Activated CD4-positive, alpha-beta T cell treated with anti-CD3 and anti-CD28 coated beads, Interleukin-2, amount 10 ng/mL, durations not matched to agents 7 days and 5 days (primary cell): ENCODE measurements at regions not wholly inside any gene's neighbourhood (a gene's known extent, or its start where the extent isn't known, plus 50 kb on each side); places are given as distances from the start of the nearest gene placed in this dataset.

Experiments used
- CTCF ChIA-PET: fragments of 350-600 bp; sonication (Branson Sonifier 250); formaldehyde crosslinking; loops from one replicate; lab custom pipeline; 2021; ENCODE audit warnings: antibody characterized with exemption; lab: Charles Lee
- POLR2A ChIA-PET: fragments of 350-600 bp; sonication (Branson Sonifier 250); formaldehyde crosslinking; loops from one replicate; lab custom pipeline; 2021; ENCODE audit warnings: antibody characterized with exemption; lab: Charles Lee
- DNase-seq: peaks from one replicate; pipeline ENCODE4 v3.0.0-alpha.2; 2020
- H3K27ac Mint-ChIP-seq: one replicate; pipeline ENCODE4 v1.8.0; 2021; ENCODE audit warnings: mild to moderate bottlenecking, moderate library complexity, mixed read lengths
- H3K27me3 Mint-ChIP-seq: one replicate; pipeline ENCODE4 v1.8.0; 2021; ENCODE audit warnings: mixed read lengths
- H3K36me3 Mint-ChIP-seq: one replicate; pipeline ENCODE4 v1.8.0; 2021; ENCODE audit warnings: low read depth, mixed read lengths
- H3K4me1 Mint-ChIP-seq: one replicate; pipeline ENCODE4 v1.8.0; 2021; ENCODE audit warnings: mixed read lengths
- H3K4me3 Mint-ChIP-seq: one replicate; pipeline ENCODE4 v1.8.0; 2021; ENCODE audit warnings: mild to moderate bottlenecking, moderate library complexity, mixed read lengths
- H3K9me3 Mint-ChIP-seq: one replicate; pipeline ENCODE4 v1.8.0; 2021; ENCODE audit warnings: mixed read lengths

DNA sequence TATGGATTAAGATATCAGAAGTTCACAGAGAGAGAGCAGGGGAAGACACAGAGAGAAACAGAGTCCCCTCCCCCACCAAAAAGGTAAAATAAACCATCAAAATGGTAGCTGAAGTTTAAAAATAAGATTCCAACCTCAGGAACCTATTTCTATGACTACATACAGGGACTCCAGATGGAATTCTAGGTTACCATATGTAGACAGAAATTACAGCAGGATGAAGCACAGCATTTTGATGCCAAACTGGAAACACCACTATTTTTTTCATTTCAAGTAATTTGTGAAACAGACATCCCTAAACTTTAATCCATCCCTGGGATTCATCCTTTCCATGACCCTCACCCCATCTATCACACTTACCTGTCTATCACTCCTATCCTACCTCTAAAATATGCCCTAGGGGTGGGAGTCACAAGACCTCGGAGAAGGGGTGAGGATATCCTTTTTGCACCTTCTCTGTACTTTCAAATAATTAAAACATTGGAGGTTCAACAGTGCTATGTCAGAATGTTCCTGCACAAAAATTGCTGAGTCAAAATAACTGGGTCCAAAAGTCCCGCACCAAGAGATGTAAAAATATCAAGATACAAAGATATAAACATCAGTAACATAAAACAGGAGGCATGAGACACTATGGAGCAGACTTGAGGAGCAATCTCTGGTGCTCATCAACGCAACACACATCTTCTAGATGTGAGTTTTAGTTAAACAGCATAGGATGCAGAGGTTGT is 344.5 kb upstream of the RASGEF1B start:
- Mint-ChIP-seq H3K36me3 (no peaks in the 10 kb centered on the region), H3K9me3 (no peaks in the 10 kb centered on the region), H3K27ac (no peak overlapping the region), H3K4me3 (no peak overlapping the region), H3K4me1 (no peaks in the 10 kb centered on the region), H3K27me3 (peaks cover 8% of the 10 kb centered on the region)
- POLR2A ChIA-PET: no interaction called here
- no peak for DNase-seq
- CTCF ChIA-PET: no interaction called here

DNA sequence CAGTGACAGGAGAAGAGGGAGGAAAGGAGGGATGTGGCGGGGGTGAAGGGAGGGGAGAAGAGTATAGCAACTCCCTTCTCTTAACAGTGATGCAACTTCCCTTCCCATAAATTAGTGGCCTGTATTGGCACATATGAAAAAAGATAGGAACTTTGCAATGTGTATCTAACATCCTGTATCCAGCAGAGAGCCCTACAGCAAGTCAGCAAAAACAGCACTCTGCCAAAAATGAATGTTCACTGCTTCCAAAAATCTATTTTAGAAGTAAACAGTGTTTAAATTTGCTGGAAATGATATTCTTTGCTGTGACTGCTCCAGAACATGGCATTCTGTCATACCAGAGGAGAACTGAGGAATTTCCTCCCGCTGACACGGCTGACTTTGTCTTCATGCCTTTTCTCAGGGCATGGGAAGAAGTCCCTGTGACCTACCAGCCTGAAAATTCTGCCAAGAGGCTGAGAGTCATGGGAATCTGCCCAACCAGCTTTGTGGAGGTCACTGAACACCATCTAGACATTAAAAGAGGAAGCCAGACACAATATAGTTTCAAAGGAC is 343.4 kb upstream of the RASGEF1B start:
- Mint-ChIP-seq H3K9me3 (no peaks in the 10 kb centered on the region), H3K4me1 (no peaks in the 10 kb centered on the region), H3K27ac (no peak overlapping the region), H3K27me3 (peaks cover 5% of the 10 kb centered on the region), H3K36me3 (no peaks in the 10 kb centered on the region), H3K4me3 (no peak overlapping the region)
- no peak for DNase-seq
- CTCF ChIA-PET: no interaction called here
- POLR2A ChIA-PET: no interaction called here

DNA sequence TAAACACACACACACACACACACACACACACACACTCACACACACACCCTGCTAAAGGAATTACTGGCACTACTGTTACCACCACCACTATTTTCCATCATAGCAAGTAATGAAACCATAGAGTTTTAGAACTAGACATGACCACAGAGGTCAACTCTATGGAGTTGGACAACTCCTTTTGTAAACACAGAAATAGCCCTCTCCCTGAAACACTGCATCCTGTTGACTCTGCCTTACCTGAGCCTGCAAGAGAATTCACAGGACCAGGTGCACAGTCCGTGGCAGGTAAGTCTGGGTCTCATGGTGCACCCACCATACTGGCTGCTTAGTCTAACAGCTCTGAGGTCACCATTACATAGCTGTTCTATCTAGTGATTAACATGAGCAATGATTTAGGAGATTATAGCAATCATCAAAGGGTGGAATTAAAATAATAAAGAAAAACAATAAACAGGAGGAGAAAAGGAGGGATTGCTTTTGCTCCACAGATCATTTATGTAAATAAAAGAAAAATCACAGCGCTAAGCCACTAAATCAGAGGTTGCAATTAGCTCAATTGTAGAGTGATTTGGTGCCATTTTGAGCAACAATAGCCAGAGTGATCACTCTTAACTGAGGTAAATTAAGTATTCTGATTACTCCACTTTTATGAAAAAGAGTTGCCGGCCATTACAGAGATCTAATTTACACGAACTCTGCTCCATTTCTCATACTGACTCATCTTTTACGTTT is 340.0 kb upstream of the RASGEF1B start:
- no peaks in the 10 kb centered on the region for H3K9me3 Mint-ChIP-seq
- no peak overlapping the region for H3K4me3 Mint-ChIP-seq
- H3K27ac Mint-ChIP-seq: no peak overlapping the region
- DNase-seq: no peak
- CTCF ChIA-PET: interaction anchor here (0.7 kb wide), 1 partner anchor 372 kb away, joined by 3 read pairs; no protein-coding TSS in a partner anchor
- POLR2A ChIA-PET: interaction anchor here (0.6 kb wide), 2 partner anchors 48 to 430 kb away, joined by 3 to 5 read pairs; no protein-coding TSS in a partner anchor
- H3K27me3 Mint-ChIP-seq: peaks cover 5% of the 10 kb centered on the region
- H3K4me1 Mint-ChIP-seq: no peaks in the 10 kb centered on the region
- no peaks in the 10 kb centered on the region for H3K36me3 Mint-ChIP-seq

DNA sequence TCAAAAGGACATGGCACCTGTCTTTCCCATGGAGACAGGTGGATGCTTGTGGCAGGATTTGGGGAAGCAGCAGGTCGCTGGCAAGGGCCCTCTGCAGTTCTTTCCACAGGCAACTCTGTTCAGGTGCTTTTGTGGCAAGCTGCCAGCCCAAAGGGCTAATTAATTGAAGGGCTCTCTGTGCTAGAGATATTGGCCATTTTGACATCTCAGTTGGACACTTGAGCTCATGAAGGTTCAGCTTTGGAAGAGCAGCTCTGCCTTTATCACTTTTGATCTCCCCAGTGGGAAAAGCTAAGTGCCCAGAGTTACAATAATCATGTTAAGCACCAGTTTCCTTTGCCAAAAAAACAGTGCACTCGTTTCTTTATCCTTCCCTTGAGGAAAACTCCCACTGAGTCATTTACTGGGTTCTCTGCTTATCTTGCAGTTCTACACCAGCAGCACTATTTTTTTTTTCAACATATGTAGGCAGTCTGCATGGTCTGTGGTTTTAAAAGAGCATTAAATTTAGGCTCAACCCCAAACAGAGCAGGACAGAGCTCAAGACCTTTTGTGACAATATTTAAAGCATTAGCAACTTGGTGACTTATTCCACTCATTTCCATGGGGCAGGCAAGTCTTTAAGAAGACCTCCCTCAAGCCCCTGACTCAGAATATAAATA is 336.4 kb upstream of the RASGEF1B start:
- Mint-ChIP-seq H3K27ac (no peak overlapping the region), H3K36me3 (no peaks in the 10 kb centered on the region), H3K27me3 (peaks cover 2% of the 10 kb centered on the region), H3K9me3 (no peaks in the 10 kb centered on the region), H3K4me3 (no peak overlapping the region), H3K4me1 (no peaks in the 10 kb centered on the region)
- CTCF ChIA-PET: no interaction called here
- no peak for DNase-seq
- POLR2A ChIA-PET: no interaction called here

DNA sequence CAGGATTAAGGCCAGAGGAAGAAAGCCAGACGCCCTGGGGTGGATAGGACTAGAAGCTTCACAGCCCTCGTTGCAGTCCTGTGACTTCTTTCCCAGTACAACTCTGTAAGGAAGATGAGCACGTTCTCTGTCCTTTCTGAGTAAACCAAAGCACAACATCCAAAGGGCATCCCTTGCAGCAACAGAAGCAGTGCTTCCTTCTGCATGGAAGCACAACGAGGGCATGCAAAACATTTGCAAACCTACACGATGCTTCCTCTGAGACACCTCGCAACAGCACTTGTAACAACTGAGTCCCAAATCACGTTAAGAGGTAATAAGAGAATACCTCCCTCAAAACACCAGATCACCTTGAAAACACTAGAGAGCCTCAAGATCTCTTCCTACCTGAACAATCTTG is 335.7 kb upstream of the RASGEF1B start:
- peaks cover 2% of the 10 kb centered on the region for H3K27me3 Mint-ChIP-seq
- CTCF ChIA-PET: interaction anchor here (0.6 to 1.3 kb wide), 2 partner anchors 18 to 61 kb away, joined by 3 read pairs; no protein-coding TSS in a partner anchor

DNA sequence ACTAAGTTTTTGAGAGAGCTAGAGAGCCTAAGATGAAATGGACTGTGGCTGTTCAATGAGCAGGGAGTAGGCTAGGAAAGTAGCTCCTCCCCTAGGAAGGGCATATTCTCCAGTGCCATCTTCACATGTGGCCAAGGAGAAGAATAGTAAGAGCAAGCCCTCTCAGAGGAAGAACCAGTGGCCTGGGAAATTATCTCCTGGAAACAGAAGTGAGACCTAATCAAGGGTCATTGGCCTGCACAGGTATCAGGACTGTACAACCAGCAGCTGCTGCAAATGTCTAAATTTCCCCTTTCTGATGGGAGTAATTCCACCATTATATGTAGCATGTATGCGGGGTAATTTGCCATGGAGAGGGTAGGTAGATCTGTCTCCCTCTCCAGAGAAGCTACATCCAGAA is 334.8 kb upstream of the RASGEF1B start:
- Mint-ChIP-seq H3K27me3 (no peaks in the 10 kb centered on the region), H3K36me3 (no peaks in the 10 kb centered on the region), H3K4me3 (no peak overlapping the region), H3K4me1 (no peaks in the 10 kb centered on the region), H3K9me3 (no peaks in the 10 kb centered on the region), H3K27ac (no peak overlapping the region)
- DNase-seq: no peak
- POLR2A ChIA-PET: no interaction called here
- CTCF ChIA-PET: interaction anchor here (1.3 kb wide), 1 partner anchor 17 kb away, joined by 3 read pairs; no protein-coding TSS in a partner anchor

More for the DNA sequence above, 335.7 kb upstream of the RASGEF1B start:
- Mint-ChIP-seq H3K4me3 (no peak overlapping the region), H3K36me3 (no peaks in the 10 kb centered on the region), H3K4me1 (no peaks in the 10 kb centered on the region), H3K9me3 (no peaks in the 10 kb centered on the region), H3K27ac (no peak overlapping the region)
- POLR2A ChIA-PET: no interaction called here
- DNase-seq: no peak

DNA sequence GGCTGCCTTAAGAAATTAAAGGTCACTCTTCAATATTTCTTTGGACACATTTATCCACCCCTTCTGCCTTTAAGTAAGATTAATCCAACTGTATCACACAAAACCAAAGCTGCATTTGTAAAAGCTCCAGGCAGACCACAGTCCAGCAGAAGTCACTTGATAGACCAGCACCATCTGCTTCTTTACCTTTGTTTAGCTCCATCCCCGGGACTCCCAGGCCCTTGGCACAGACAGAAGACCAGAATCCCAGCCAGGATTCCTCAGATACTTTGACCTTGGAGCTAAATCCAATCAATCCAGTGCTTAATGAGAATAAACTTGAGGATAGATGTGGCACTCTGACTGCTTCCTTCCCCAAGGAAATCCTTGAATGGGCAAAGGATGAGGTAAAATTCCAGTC is 333.1 kb upstream of the RASGEF1B start:
- Mint-ChIP-seq H3K36me3 (no peaks in the 10 kb centered on the region), H3K9me3 (no peaks in the 10 kb centered on the region), H3K4me3 (no peak overlapping the region), H3K4me1 (no peaks in the 10 kb centered on the region), H3K27ac (no peak overlapping the region), H3K27me3 (no peaks in the 10 kb centered on the region)
- ChIA-PET CTCF (no interaction called here), POLR2A (no interaction called here)
- DNase-seq: no peak

DNA sequence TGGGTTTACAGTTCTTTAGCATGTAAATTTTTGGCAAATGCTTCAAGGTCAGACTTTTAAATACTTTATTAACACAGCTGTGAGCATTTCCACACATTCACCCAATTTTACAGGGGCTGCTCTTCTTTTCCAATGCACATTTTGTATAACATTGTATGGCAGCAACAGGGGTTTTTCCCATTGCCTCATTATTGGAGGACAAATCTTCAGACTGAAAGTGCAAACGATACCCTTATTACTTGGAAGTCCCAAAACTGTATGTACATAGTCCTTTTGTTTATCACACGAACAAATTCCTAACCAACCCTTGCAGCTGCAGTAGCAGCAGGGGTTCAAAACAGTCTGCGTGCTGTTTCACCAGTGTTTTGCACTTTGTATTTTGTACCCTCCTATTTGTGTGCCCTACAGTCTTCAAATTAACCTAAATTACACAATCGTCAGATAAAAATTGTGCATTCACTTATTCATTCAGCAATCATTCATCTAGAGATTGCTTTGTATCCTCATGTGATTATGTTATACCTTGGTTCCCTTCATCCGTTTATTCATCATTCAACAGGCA is 330.7 kb upstream of the RASGEF1B start:
- peaks cover 3% of the 10 kb centered on the region for H3K36me3 Mint-ChIP-seq
- peaks cover 6% of the 10 kb centered on the region for H3K9me3 Mint-ChIP-seq
- DNase-seq: no peak
- no peak overlapping the region for H3K27ac Mint-ChIP-seq
- H3K27me3 Mint-ChIP-seq: no peaks in the 10 kb centered on the region
- CTCF ChIA-PET: interaction anchor here (0.9 kb wide), 1 partner anchor 26 kb away, joined by 3 read pairs; no protein-coding TSS in a partner anchor
- POLR2A ChIA-PET: no interaction called here
- peaks cover 2% of the 10 kb centered on the region for H3K4me1 Mint-ChIP-seq
- no peak overlapping the region for H3K4me3 Mint-ChIP-seq

DNA sequence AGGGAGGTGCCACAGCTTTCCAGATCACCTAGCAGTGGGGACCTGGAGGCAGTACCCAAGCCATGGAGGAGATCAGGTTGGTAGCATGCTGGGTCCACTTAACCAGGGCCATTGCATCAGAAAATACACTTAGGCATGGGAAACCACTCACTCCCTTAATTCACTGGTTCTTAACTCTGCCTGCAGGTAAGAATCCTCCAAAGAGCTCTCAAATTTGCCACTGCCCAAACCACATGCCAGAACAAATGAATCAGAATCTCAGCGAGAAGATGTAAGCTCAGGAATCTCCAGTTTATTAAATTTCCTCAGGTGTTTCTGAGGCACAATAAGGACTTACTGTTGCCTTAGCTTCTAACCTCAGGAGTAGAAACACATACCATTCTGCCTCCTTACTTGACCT is 327.7 kb upstream of the RASGEF1B start:
- H3K27ac Mint-ChIP-seq: no peak overlapping the region
- ChIA-PET CTCF (interaction anchor here (1.2 kb wide), 1 partner anchor 35 kb away, joined by 4 read pairs; no protein-coding TSS in a partner anchor), POLR2A (no interaction called here)
- peaks cover 3% of the 10 kb centered on the region for H3K36me3 Mint-ChIP-seq
- no peak for DNase-seq
- no peaks in the 10 kb centered on the region for H3K27me3 Mint-ChIP-seq
- H3K4me1 Mint-ChIP-seq: peaks cover 10% of the 10 kb centered on the region
- H3K4me3 Mint-ChIP-seq: no peak overlapping the region
- peaks cover 11% of the 10 kb centered on the region for H3K9me3 Mint-ChIP-seq

DNA sequence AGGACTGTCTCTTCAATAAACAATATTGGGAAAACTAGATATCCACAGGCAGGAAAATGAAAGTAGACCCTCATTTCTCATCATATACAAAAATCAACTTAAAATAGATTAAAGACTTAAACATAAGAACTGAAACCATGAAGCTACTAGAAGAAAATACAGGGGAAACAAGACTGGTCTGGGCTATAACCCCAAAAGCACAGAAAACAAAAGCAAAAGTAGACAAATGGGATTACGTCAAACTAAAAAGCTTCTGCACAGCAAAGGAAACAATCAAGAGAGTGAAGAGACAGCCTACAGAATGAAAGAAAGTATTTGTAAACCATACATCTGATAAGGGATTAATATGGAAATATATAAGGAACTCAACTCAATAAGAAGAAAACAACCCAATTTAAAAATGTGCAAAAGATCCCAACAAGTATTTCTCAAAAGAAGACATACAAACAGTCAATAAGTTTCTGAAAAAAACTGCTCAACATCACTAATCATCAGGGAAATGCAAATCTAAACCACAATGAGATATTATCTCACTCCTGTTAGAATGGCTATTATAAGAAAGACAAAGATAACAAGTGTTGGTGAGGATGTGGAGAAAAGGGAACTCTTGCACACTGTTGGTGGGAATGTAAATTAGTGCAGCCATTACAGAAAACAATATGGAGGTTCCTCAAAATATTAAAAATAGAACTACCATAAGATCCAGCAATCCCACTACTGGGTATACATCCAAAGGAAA is 325.3 kb upstream of the RASGEF1B start:
- ChIA-PET POLR2A (interaction anchor here (0.6 kb wide), 1 partner anchor 31 kb away, joined by 4 read pairs; no protein-coding TSS in a partner anchor), CTCF (no interaction called here)
- peak overlapping the region; percentile 69 for H3K27ac Mint-ChIP-seq

DNA sequence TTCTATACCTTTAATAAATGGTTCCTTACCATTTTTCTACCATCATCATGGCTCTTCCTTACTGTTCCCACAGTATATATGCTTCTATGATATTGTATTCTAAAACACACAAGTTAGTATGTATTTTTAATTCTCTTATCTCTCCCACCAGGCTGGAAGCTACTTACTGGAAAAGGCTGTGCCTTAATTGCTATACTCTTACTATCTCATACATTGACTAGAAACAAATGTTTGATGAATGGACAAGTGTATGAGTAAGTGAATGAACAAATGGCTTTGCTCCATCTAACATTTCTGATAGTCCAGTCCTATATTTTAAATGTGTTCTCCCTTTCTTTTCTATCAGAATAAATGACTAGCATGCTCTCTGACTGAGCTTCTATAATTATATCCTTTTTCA is 320.8 kb upstream of the RASGEF1B start:
- Mint-ChIP-seq H3K27me3 (no peaks in the 10 kb centered on the region), H3K27ac (no peak overlapping the region), H3K4me1 (peaks cover 13% of the 10 kb centered on the region), H3K9me3 (peaks cover 14% of the 10 kb centered on the region), H3K4me3 (no peak overlapping the region), H3K36me3 (peaks cover under 1% of the 10 kb centered on the region)
- POLR2A ChIA-PET: no interaction called here
- CTCF ChIA-PET: no interaction called here
- no peak for DNase-seq

More for the DNA sequence above, 325.3 kb upstream of the RASGEF1B start:
- peaks cover 3% of the 10 kb centered on the region for H3K36me3 Mint-ChIP-seq
- no peaks in the 10 kb centered on the region for H3K27me3 Mint-ChIP-seq
- H3K4me1 Mint-ChIP-seq: peaks cover 10% of the 10 kb centered on the region
- DNase-seq: no peak
- no peak overlapping the region for H3K4me3 Mint-ChIP-seq
- H3K9me3 Mint-ChIP-seq: peaks cover 19% of the 10 kb centered on the region

DNA sequence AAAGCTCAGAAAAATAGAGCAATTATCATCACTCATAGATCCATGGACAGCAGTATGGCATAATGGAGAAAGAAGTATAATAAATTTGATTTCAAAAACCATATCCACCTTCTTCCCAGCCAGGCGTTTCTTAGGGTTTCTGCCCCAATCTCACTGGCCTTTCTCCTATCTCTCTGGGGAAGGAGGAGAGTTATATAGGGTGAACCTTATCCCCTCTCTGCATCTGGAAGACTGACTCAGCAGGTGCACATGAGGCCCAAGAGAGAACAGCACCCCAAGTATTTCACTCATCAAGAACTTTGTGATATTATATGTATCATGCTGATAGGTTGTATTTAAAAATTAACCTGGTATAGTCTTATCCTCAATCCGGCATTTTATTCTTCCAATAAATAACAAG is 318.8 kb upstream of the RASGEF1B start:
- H3K9me3 Mint-ChIP-seq: peaks cover 10% of the 10 kb centered on the region
- no peak overlapping the region for H3K27ac Mint-ChIP-seq
- no peak overlapping the region for H3K4me3 Mint-ChIP-seq
- CTCF ChIA-PET: no interaction called here
- peaks cover 7% of the 10 kb centered on the region for H3K4me1 Mint-ChIP-seq
- DNase-seq: no peak
- H3K27me3 Mint-ChIP-seq: no peaks in the 10 kb centered on the region
- POLR2A ChIA-PET: no interaction called here
- H3K36me3 Mint-ChIP-seq: no peaks in the 10 kb centered on the region
